K562 (cell line): ENCODE measurements at regions not wholly inside any gene's neighbourhood (a gene's known extent, or its start where the extent isn't known, plus 50 kb on each side); places are given as distances from the start of the nearest gene placed in this dataset.

ENCODE experiments used
- ARHGAP35 ChIP-seq: fragments of 450-650 bp; IDR thresholded peaks from 2 replicates; pipeline ENCODE4 v1.6.1; 2018; ENCODE audit not compliant: partially characterized antibody
- CHCHD3 ChIP-seq: fragments of 250-450 bp; sonication (Bioruptor Pico); IDR thresholded peaks from 2 replicates; pipeline ENCODE4 v2.1.2; 2022; ENCODE audit warnings: mild to moderate bottlenecking
- CREB3L1 ChIP-seq: fragments of 450-650 bp; IDR thresholded peaks from 2 replicates; pipeline ENCODE4 v1.6.1; 2014; ENCODE audit warnings: low read depth, mild to moderate bottlenecking, moderate library complexity, borderline replicate concordance
- DACH1 ChIP-seq: fragments of 450-650 bp; IDR thresholded peaks from 2 replicates; pipeline ENCODE4 v1.6.1; 2018; ENCODE audit not compliant: partially characterized antibody
- ELK3 ChIP-seq: fragments of 450-650 bp; formaldehyde crosslinking; IDR thresholded peaks from 2 replicates; pipeline ENCODE4 v1.4.0; 2020; ENCODE audit warnings: mild to moderate bottlenecking
- JUN ChIP-seq, 2 experiments: sonication (generic) in 1 of 2; formaldehyde crosslinking in 1 of 2; IDR thresholded peaks; 2 replicates each; pipeline versions ENCODE4 v1.6.1 to v1.8.0; 2012 to 2022; ENCODE audit warnings: borderline replicate concordance in 2 of 2, mild to moderate bottlenecking in 2 of 2, improper control_type of control experiment in 1 of 2, low read depth in 1 of 2, low read length in 1 of 2, missing genetic modification reagents in 1 of 2
- MAFG ChIP-seq: fragments of 450-650 bp; conservative IDR thresholded peaks from 2 replicates; pipeline ENCODE4 v1.6.1; 2016; ENCODE audit warnings: missing genetic modification characterization, missing compliant biosample characterization
- MBD2 ChIP-seq: sonication (generic); IDR thresholded peaks from 2 replicates; pipeline ENCODE4 v1.6.1; 2016; ENCODE audit warnings: low read depth, borderline replicate concordance
- POLR2B ChIP-seq: fragments of 450-650 bp; IDR thresholded peaks from 2 replicates; pipeline ENCODE4 v1.6.1; 2018; ENCODE audit warnings: low read depth; ENCODE audit not compliant: partially characterized antibody
- RUNX1 ChIP-seq: sonication (generic); IDR thresholded peaks from 2 replicates; pipeline ENCODE4 v1.6.1; 2016; ENCODE audit warnings: antibody characterized with exemption, low read depth
- ZBED1 ChIP-seq: IDR thresholded peaks from 2 replicates; pipeline ENCODE4 v1.6.1; 2014
- ZBTB17 ChIP-seq: fragments of 450-650 bp; formaldehyde crosslinking; IDR thresholded peaks from 2 replicates; pipeline ENCODE4 v1.4.0; 2020; ENCODE audit warnings: mild to moderate bottlenecking
- ZFPM2 ChIP-seq: fragments of 250-450 bp; sonication (Bioruptor Pico); IDR thresholded peaks from 2 replicates; pipeline ENCODE4 v1.5.1; 2022; ENCODE audit warnings: mild to moderate bottlenecking
- ZNF12 ChIP-seq: sonication (generic); formaldehyde crosslinking; IDR thresholded peaks from 2 replicates; pipeline ENCODE4 v1.4.0; 2020; ENCODE audit warnings: mild to moderate bottlenecking, missing genetic modification reagents
- ZNF143 ChIP-seq: sonication (generic); formaldehyde crosslinking; IDR thresholded peaks from 2 replicates; pipeline ENCODE4 v1.9.0; 2022; ENCODE audit warnings: mild to moderate bottlenecking, missing genetic modification reagents
- ZNF165 ChIP-seq: fragments of 250-450 bp; sonication (Bioruptor Pico); IDR thresholded peaks from 2 replicates; pipeline ENCODE4 v1.4.0; 2020; ENCODE audit warnings: borderline replicate concordance
- ZNF717 ChIP-seq: fragments of 250-450 bp; sonication (Bioruptor Pico); IDR thresholded peaks from 2 replicates; pipeline ENCODE4 v1.5.0; 2021
- ZNF780A ChIP-seq: fragments of 250-450 bp; sonication (Bioruptor Pico); IDR thresholded peaks from 2 replicates; pipeline ENCODE4 v1.5.0; 2021; ENCODE audit warnings: mild to moderate bottlenecking
- TF ChIP-seq, protein P1 (sequence below): fragments of 250-450 bp; sonication (Bioruptor Pico); IDR thresholded peaks from 2 replicates; pipeline ENCODE4 v1.5.0; 2021; ENCODE audit warnings: mild to moderate bottlenecking, moderate library complexity
- TF ChIP-seq, protein P2 (sequence below), 2 experiments: fragments of 450-650 bp; conservative IDR thresholded peaks; 2 replicates each; pipeline ENCODE4 v1.6.1; 2017; ENCODE audit warnings: mild to moderate bottlenecking in 2 of 2, moderate library complexity in 2 of 2
- TF ChIP-seq, protein P3 (sequence below): fragments of 250-450 bp; sonication (Bioruptor Pico); IDR thresholded peaks from 2 replicates; pipeline ENCODE4 v1.8.0; 2022; ENCODE audit warnings: moderate library complexity, mild to moderate bottlenecking, inconsistent platforms

DNA sequence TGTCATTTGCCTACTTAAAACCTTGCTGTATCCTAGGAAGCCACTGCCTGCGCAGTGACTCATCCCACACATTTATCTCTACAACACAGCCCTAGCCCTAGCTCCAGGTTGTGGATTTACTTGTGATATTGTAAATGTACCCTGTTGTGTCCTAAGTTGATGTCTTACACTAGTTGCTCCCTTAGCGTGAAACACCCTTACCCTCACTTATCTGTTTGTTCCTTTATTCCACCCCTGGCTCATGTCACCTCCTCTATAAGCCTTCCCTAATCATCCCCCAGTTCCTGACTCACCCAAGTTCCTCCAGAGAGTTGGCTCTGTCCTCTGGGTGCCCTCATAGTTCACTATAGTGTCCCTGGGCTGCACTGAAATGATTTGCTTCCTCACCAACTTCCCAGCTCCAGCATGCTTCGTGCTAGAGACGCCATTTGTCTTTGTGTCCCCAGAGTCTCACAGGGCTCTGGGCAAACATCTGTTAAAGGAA lies 431.8 kb upstream of the FAT3 start (continued):
- TF ChIP-seq ELK3 (CRISPR knock-in tag), result no peak
- TF ChIP-seq ZFPM2, result no peak
- TF ChIP-seq CREB3L1, result no peak
- TF ChIP-seq POLR2B, result no peak
- TF ChIP-seq ZNF717, result no peak
- TF ChIP-seq, protein P1, sequence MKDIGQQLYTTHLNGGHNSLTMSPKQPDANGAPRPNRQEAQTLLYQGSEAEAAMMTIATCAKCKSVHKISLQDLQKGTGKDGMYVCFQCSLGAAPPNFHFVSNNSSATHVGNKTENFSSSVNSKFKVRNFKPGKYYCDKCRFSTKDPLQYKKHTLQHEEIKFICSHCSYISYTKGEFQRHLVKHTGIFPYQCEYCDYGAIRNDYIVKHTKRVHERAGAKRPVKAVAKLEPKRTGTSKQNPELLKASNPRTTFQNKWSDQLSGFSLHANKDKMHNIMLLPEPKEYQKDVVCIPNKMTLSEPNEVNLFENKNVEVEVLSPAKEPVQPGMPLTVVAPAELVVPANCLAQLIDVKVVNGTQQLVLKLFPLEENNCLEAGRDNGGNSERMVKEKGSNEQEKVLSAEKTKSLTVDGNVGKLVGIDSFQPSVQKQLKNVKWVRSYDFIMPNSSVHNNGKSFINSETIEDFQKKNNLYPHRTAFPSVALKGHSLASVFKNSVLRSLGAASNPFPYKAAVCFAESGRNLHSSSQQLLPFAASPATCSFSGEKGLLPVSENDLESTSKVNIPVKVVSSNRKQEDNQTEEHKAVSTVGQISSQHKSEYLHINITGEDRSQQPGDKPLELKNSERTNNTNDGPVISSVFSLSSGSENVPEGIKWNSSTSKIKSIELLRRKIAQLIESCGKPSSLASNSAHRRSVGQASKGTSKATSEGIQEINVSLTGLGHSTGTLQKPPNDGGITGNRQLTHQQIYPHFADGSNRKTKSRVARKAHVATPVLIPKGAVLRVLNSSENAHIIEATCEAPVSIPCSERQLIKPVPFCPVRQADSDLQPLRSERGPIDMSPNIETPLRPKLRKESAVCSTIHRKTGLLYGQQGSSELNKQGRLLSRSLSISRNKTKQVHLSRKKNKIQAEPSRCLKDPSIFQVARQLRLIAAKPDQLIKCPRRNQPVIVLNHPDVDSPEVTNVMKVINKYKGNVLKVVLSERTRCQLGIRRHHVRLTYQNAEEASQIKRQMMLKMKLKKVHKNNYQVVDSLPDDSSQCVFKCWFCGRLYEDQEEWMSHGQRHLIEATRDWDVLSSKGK (CRISPR knock-in tag), result no peak
- TF ChIP-seq DACH1, result no peak
- no peak for TF ChIP-seq ZNF143 (CRISPR knock-in tag)
- TF ChIP-seq CHCHD3 (CRISPR knock-in tag), result no peak
- peak; percentile 52; the same call in 1 of the 2 replicates for TF ChIP-seq MAFG
- TF ChIP-seq ARHGAP35, result no peak
- no peak for TF ChIP-seq ZNF780A (CRISPR knock-in tag)
- TF ChIP-seq, protein P2, sequence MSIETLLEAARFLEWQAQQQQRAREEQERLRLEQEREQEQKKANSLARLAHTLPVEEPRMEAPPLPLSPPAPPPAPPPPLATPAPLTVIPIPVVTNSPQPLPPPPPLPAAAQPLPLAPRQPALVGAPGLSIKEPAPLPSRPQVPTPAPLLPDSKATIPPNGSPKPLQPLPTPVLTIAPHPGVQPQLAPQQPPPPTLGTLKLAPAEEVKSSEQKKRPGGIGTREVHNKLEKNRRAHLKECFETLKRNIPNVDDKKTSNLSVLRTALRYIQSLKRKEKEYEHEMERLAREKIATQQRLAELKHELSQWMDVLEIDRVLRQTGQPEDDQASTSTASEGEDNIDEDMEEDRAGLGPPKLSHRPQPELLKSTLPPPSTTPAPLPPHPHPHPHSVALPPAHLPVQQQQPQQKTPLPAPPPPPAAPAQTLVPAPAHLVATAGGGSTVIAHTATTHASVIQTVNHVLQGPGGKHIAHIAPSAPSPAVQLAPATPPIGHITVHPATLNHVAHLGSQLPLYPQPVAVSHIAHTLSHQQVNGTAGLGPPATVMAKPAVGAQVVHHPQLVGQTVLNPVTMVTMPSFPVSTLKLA (conservative IDR thresholded peaks at IDR 0.05), result no peak
- TF ChIP-seq MBD2, result 0 out of 2 replicates have a peak, but pooled peaks have one; percentile 28
- TF ChIP-seq RUNX1, result no peak
- TF ChIP-seq JUN (IDR thresholded peaks at IDR 0.05; ENCODE audit: borderline replicate concordance, low read depth, low read length), result peak; percentile 91
- no peak for TF ChIP-seq JUN (CRISPR knock-in tag; IDR thresholded peaks at IDR 0.05; ENCODE audit: borderline replicate concordance)
- TF ChIP-seq ZBTB17 (CRISPR knock-in tag), result no peak
- no peak for TF ChIP-seq ZBED1
- TF ChIP-seq, protein P3, sequence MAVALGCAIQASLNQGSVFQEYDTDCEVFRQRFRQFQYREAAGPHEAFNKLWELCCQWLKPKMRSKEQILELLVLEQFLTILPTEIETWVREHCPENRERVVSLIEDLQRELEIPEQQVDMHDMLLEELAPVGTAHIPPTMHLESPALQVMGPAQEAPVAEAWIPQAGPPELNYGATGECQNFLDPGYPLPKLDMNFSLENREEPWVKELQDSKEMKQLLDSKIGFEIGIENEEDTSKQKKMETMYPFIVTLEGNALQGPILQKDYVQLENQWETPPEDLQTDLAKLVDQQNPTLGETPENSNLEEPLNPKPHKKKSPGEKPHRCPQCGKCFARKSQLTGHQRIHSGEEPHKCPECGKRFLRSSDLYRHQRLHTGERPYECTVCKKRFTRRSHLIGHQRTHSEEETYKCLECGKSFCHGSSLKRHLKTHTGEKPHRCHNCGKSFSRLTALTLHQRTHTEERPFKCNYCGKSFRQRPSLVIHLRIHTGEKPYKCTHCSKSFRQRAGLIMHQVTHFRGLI, result no peak
- TF ChIP-seq ZNF165 (CRISPR knock-in tag), result no peak
- no peak for TF ChIP-seq ZNF12 (CRISPR knock-in tag)
